GM23248 (cell line): ENCODE measurements at regions not wholly inside any gene's neighbourhood (a gene's known extent, or its start where the extent isn't known, plus 50 kb on each side); places are given as distances from the start of the nearest gene placed in this dataset.

Experiments
- DNase-seq: peaks from one replicate; pipeline ENCODE4 v3.0.0-alpha.2; 2015
- H2AFZ ChIP-seq: fragments of 200-600 bp; sonication (generic); 2 replicates; pipeline ENCODE4 v1.6.1; 2016; ENCODE audit warnings: antibody characterized with exemption
- H3F3A ChIP-seq: fragments of 200-600 bp; sonication (generic); 2 replicates; pipeline ENCODE4 v1.6.1; 2016; ENCODE audit warnings: mild to moderate bottlenecking, antibody characterized with exemption, mixed run types; ENCODE audit not compliant: insufficient read depth
- H3K27ac ChIP-seq: fragments of 200-600 bp; sonication (generic); 2 replicates; pipeline ENCODE4 v1.5.1; 2016; ENCODE audit warnings: mild to moderate bottlenecking
- H3K27me3 ChIP-seq: fragments of 200-600 bp; sonication (generic); replicated peaks from 2 replicates; pipeline ENCODE4 v1.6.1; 2016; ENCODE audit warnings: mild to moderate bottlenecking; ENCODE audit not compliant: insufficient read depth
- H3K36me3 ChIP-seq: fragments of 200-600 bp; sonication (generic); 2 replicates; pipeline ENCODE4 v1.6.1; 2016; ENCODE audit warnings: low read depth, mild to moderate bottlenecking
- H3K4me1 ChIP-seq: fragments of 200-600 bp; sonication (generic); 2 replicates; pipeline ENCODE4 v1.6.1; 2016; ENCODE audit warnings: mild to moderate bottlenecking; ENCODE audit not compliant: insufficient read depth
- H3K4me2 ChIP-seq: fragments of 200-600 bp; sonication (generic); one replicate; pipeline ENCODE4 v1.6.1; 2016; ENCODE audit warnings: mild to moderate bottlenecking; ENCODE audit not compliant: unreplicated experiment
- H3K4me3 ChIP-seq: fragments of 200-600 bp; sonication (generic); 2 replicates; pipeline ENCODE4 v1.5.1; 2016; ENCODE audit warnings: mild to moderate bottlenecking
- H3K79me2 ChIP-seq: fragments of 200-600 bp; sonication (generic); 2 replicates; pipeline ENCODE4 v1.6.1; 2016; ENCODE audit warnings: mild to moderate bottlenecking; ENCODE audit not compliant: insufficient read depth
- H3K9ac ChIP-seq: fragments of 200-600 bp; sonication (generic); 2 replicates; pipeline ENCODE4 v1.6.1; 2016; ENCODE audit warnings: mild to moderate bottlenecking
- H3K9me2 ChIP-seq: fragments of 200-600 bp; sonication (generic); 2 replicates; pipeline ENCODE4 v1.6.1; 2016; ENCODE audit warnings: mixed run types, mild to moderate bottlenecking, moderate library complexity; ENCODE audit not compliant: insufficient read depth
- H3K9me3 ChIP-seq: fragments of 200-600 bp; sonication (generic); one replicate; pipeline ENCODE4 v1.6.1; 2017; ENCODE audit warnings: low read depth
- H4K20me1 ChIP-seq: fragments of 200-600 bp; sonication (generic); 2 replicates; pipeline ENCODE4 v1.6.0; 2016; ENCODE audit not compliant: insufficient read depth
- EZH2 ChIP-seq: fragments of 200-600 bp; sonication (generic); IDR thresholded peaks from 2 replicates; pipeline ENCODE4 v1.6.1; 2018; ENCODE audit warnings: antibody characterized with exemption, mild to moderate bottlenecking; ENCODE audit not compliant: insufficient read depth, poor library complexity, severe bottlenecking
- EZH2phosphoT487 ChIP-seq: fragments of 200-600 bp; sonication (generic); IDR thresholded peaks from 2 replicates; pipeline ENCODE4 v1.6.1; 2018; ENCODE audit warnings: antibody characterized with exemption, moderate library complexity, mild to moderate bottlenecking, low read depth; ENCODE audit not compliant: insufficient read depth
- WGBS, 2 experiments: methylation state at CpG; one replicate each; pipeline ENCODE4 v1.1.6; 2015 to 2017; ENCODE audit warnings: low lambda C conversion rate in 2 of 2, low coverage in 1 of 2; ENCODE audit errors: missing lambda C conversion rate in 2 of 2; 5-methylcytosine and 5-hydroxymethylcytosine counted together
- in situ Hi-C: fragments of 300-500 bp; cut with MboI; formaldehyde crosslinking; loops from 2 replicates; pipeline ENCODE4 v1.15.0; 2020

DNA sequence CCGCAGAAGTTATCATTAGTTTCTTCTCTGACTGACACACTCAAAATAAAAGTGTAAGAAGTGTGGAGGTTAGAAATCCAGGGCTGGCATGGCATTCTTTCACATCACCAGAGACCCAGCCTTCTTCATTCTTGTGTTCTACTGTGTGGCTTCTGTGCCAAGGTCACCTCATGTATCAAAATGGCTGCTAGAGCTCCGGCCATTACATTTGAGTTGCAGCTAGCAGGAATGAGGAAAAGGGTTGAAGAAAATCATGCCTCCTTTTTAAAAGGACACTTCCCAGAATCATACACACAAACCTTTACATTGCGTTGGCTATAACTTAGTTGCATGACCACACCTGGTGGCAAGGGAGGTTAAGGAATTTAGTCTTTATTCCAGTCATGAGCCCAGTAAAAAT, 345.6 kb upstream of the PROK2 start:
- no peak overlapping the region for H3K4me2 ChIP-seq
- in situ Hi-C loops, result no loop called here
- no peaks in the 10 kb centered on the region for H3K36me3 ChIP-seq
- H3K9me2 ChIP-seq, result no peaks in the 10 kb centered on the region
- WGBS, 2 experiments, result 95 to 96% methylated on average over 3 of the region's 3 CpGs
- no peaks in the 10 kb centered on the region for H4K20me1 ChIP-seq
- no peak overlapping the region for H3K4me3 ChIP-seq
- H3K27ac ChIP-seq, result no peak overlapping the region
- no peaks in the 10 kb centered on the region for H3K27me3 ChIP-seq
- H3K9me3 ChIP-seq, result no peaks in the 10 kb centered on the region
- H3K9ac ChIP-seq, result no peak overlapping the region
- peaks cover 7% of the 10 kb centered on the region for H3F3A ChIP-seq
- TF ChIP-seq EZH2 (no peak), EZH2phosphoT487 (no peak)
- H2AFZ ChIP-seq, result no peak overlapping the region
- no peak for DNase-seq
- H3K79me2 ChIP-seq, result no peaks in the 10 kb centered on the region
- peaks cover 17% of the 10 kb centered on the region for H3K4me1 ChIP-seq

GRCh38 chr3:72129501-72130094, 344.6 kb upstream of the PROK2 start:
- H2AFZ ChIP-seq, result no peak overlapping the region
- peaks cover 7% of the 10 kb centered on the region for H3F3A ChIP-seq
- TF ChIP-seq EZH2 (no peak), EZH2phosphoT487 (no peak)
- in situ Hi-C loops, result no loop called here
- H3K79me2 ChIP-seq, result no peaks in the 10 kb centered on the region
- H3K4me3 ChIP-seq, result no peak overlapping the region
- H3K27ac ChIP-seq, result no peak overlapping the region
- no peaks in the 10 kb centered on the region for H3K36me3 ChIP-seq
- DNase-seq, result no peak
- H3K9me2 ChIP-seq, result no peaks in the 10 kb centered on the region
- peaks cover 17% of the 10 kb centered on the region for H3K4me1 ChIP-seq
- H3K9me3 ChIP-seq, result no peaks in the 10 kb centered on the region
- H3K27me3 ChIP-seq, result no peaks in the 10 kb centered on the region
- no peaks in the 10 kb centered on the region for H4K20me1 ChIP-seq
- H3K4me2 ChIP-seq, result no peak overlapping the region
- no peak overlapping the region for H3K9ac ChIP-seq
- WGBS, 2 experiments, result 45 to 50% methylated on average over 5 of the region's 5 CpGs

DNA sequence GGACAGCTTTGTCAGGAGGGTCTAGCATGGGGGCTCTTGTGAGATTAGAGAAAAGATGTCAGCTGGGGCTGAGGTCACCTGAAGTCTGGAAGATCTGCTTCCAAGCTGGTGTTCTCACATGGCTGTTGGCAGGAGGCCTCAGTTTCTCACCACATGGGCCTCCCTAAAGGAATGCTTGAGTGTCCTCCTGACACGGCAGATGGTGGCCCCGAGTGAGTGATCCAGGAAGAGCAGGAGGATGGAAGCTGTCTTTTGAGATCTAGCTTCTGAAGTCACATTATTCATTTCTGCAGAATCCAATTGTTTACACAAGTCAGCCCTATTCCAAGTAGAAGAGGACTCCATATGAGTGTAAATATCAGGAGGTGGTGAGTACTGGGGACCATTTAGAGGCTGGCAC, 344.0 kb upstream of the PROK2 start:
- TF ChIP-seq EZH2, result no peak
- no peak for TF ChIP-seq EZH2phosphoT487
- Histone ChIP-seq H3K9me2 (no peaks in the 10 kb centered on the region), H3K27me3 (no peaks in the 10 kb centered on the region), H3F3A (peaks cover 10% of the 10 kb centered on the region), H2AFZ (no peak overlapping the region), H4K20me1 (no peaks in the 10 kb centered on the region), H3K9ac (no peak overlapping the region), H3K4me1 (peaks cover 24% of the 10 kb centered on the region), H3K9me3 (no peaks in the 10 kb centered on the region), H3K79me2 (no peaks in the 10 kb centered on the region), H3K4me3 (no peak overlapping the region), H3K36me3 (no peaks in the 10 kb centered on the region), H3K27ac (no peak overlapping the region), H3K4me2 (no peak overlapping the region)
- in situ Hi-C loops, result no loop called here
- DNase-seq, result no peak
- WGBS, 2 experiments, result 22 to 42% methylated on average over 2 of the region's 2 CpGs

- H3K4me1 ChIP-seq, result peaks cover 31% of the 10 kb centered on the region
- no peaks in the 10 kb centered on the region for H3K27me3 ChIP-seq
- H3K79me2 ChIP-seq, result no peaks in the 10 kb centered on the region
- H4K20me1 ChIP-seq, result no peaks in the 10 kb centered on the region
- H3K27ac ChIP-seq, result no peak overlapping the region
- in situ Hi-C loops, result no loop called here
- TF ChIP-seq EZH2 (no peak), EZH2phosphoT487 (no peak)
- no peaks in the 10 kb centered on the region for H3K9me3 ChIP-seq
- H3F3A ChIP-seq, result peaks cover 10% of the 10 kb centered on the region
- DNase-seq, result peak; percentile 86
- H3K4me3 ChIP-seq, result no peak overlapping the region
- no peak overlapping the region for H3K4me2 ChIP-seq
- no peaks in the 10 kb centered on the region for H3K36me3 ChIP-seq
- 83 to 85% methylated on average over 3 of the region's 3 CpGs for WGBS, 2 experiments
- no peak overlapping the region for H3K9ac ChIP-seq
- H3K9me2 ChIP-seq, result no peaks in the 10 kb centered on the region
- H2AFZ ChIP-seq, result no peak overlapping the region
Observed at GRCh38 chr3:72127844-72128243, 342.9 kb upstream of the PROK2 start.

GRCh38 chr3:72127224-72127612, 342.3 kb upstream of the PROK2 start:
- 94 to 98% methylated on average over 4 of the region's 4 CpGs for WGBS, 2 experiments
- in situ Hi-C loops, result no loop called here

More at GRCh38 chr3:72127224-72127612, 342.3 kb upstream of the PROK2 start:
- no peak overlapping the region for H3K27ac ChIP-seq
- H3F3A ChIP-seq, result peaks cover 10% of the 10 kb centered on the region
- no peak overlapping the region for H3K4me3 ChIP-seq
- no peak for DNase-seq
- H3K27me3 ChIP-seq, result no peaks in the 10 kb centered on the region
- H3K9me2 ChIP-seq, result no peaks in the 10 kb centered on the region
- H3K79me2 ChIP-seq, result no peaks in the 10 kb centered on the region
- H3K36me3 ChIP-seq, result no peaks in the 10 kb centered on the region
- H3K4me1 ChIP-seq, result peaks cover 31% of the 10 kb centered on the region
- no peak overlapping the region for H3K9ac ChIP-seq
- H3K4me2 ChIP-seq, result no peak overlapping the region
- H3K9me3 ChIP-seq, result no peaks in the 10 kb centered on the region
- no peak overlapping the region for H2AFZ ChIP-seq
- H4K20me1 ChIP-seq, result no peaks in the 10 kb centered on the region
- TF ChIP-seq EZH2 (no peak), EZH2phosphoT487 (no peak)
